ENCODE measurements at regions not wholly inside any gene's neighbourhood (a gene's known extent, or its start where the extent isn't known, plus 50 kb on each side); places are given as distances from the start of the nearest gene placed in this dataset.

- TF ChIP-seq ZBTB7A (IDR thresholded peaks at IDR 0.05; ENCODE audit: low read depth) (no peak), FOXM1 (IDR thresholded peaks at IDR 0.05; ENCODE audit: borderline replicate concordance, low read depth) (no peak), CREB1 (IDR thresholded peaks at IDR 0.05; ENCODE audit: low read depth) (no peak), YY1 (IDR thresholded peaks at IDR 0.05; ENCODE audit: low read depth) (no peak), TAF1 (IDR thresholded peaks at IDR 0.05; ENCODE audit: low read depth) (no peak), USF1 (IDR thresholded peaks at IDR 0.05) (no peak), EGR1 (IDR thresholded peaks at IDR 0.05) (no peak), RAD21 (IDR thresholded peaks at IDR 0.05; ENCODE audit: low read depth) (no peak), NFIC (IDR thresholded peaks at IDR 0.05) (no peak), CEBPB (IDR thresholded peaks at IDR 0.05) (no peak), MAX (IDR thresholded peaks at IDR 0.05) (no peak), TCF12 (IDR thresholded peaks at IDR 0.05; ENCODE audit: low read depth) (no peak), TEAD4 (IDR thresholded peaks at IDR 0.05) (no peak), EP300 (IDR thresholded peaks at IDR 0.05; ENCODE audit: borderline replicate concordance) (no peak), REST (IDR thresholded peaks at IDR 0.05; ENCODE audit: low read depth) (no peak)
These were observed 263.0 kb upstream of the FBXL7 start for GRCh38 chr5:15236911-15237508.

- TF ChIP-seq EP300 (IDR thresholded peaks at IDR 0.05; ENCODE audit: borderline replicate concordance), result no peak
- no peak for TF ChIP-seq NFIC (IDR thresholded peaks at IDR 0.05)
- no peak for TF ChIP-seq TCF12 (IDR thresholded peaks at IDR 0.05; ENCODE audit: low read depth)
- TF ChIP-seq TEAD4 (IDR thresholded peaks at IDR 0.05), result no peak
- TF ChIP-seq YY1 (IDR thresholded peaks at IDR 0.05; ENCODE audit: low read depth), result no peak
- no peak for TF ChIP-seq CREB1 (IDR thresholded peaks at IDR 0.05; ENCODE audit: low read depth)
- no peak for TF ChIP-seq MAX (IDR thresholded peaks at IDR 0.05)
- no peak for TF ChIP-seq EGR1 (IDR thresholded peaks at IDR 0.05)
- no peak for TF ChIP-seq RAD21 (IDR thresholded peaks at IDR 0.05; ENCODE audit: low read depth)
- no peak for TF ChIP-seq REST (IDR thresholded peaks at IDR 0.05; ENCODE audit: low read depth)
- TF ChIP-seq CEBPB (IDR thresholded peaks at IDR 0.05), result no peak
- no peak for TF ChIP-seq ZBTB7A (IDR thresholded peaks at IDR 0.05; ENCODE audit: low read depth)
- no peak for TF ChIP-seq FOXM1 (IDR thresholded peaks at IDR 0.05; ENCODE audit: borderline replicate concordance, low read depth)
- TF ChIP-seq TAF1 (IDR thresholded peaks at IDR 0.05; ENCODE audit: low read depth), result no peak
- no peak for TF ChIP-seq USF1 (IDR thresholded peaks at IDR 0.05)
These were observed 265.1 kb upstream of the FBXL7 start for GRCh38 chr5:15234911-15235310.

- TF ChIP-seq ZBTB7A (IDR thresholded peaks at IDR 0.05; ENCODE audit: low read depth) (no peak), RAD21 (IDR thresholded peaks at IDR 0.05; ENCODE audit: low read depth) (no peak), NFIC (IDR thresholded peaks at IDR 0.05) (no peak), MAX (IDR thresholded peaks at IDR 0.05) (no peak), TCF12 (IDR thresholded peaks at IDR 0.05; ENCODE audit: low read depth) (no peak), EP300 (IDR thresholded peaks at IDR 0.05; ENCODE audit: borderline replicate concordance) (no peak), CREB1 (IDR thresholded peaks at IDR 0.05; ENCODE audit: low read depth) (no peak), YY1 (IDR thresholded peaks at IDR 0.05; ENCODE audit: low read depth) (no peak), REST (IDR thresholded peaks at IDR 0.05; ENCODE audit: low read depth) (no peak)
These were observed 265.6 kb upstream of the FBXL7 start for GRCh38 chr5:15234366-15234765.

GRCh38 chr5:15233566-15233965 lies 266.4 kb upstream of the FBXL7 start:
- TF ChIP-seq YY1 (IDR thresholded peaks at IDR 0.05; ENCODE audit: low read depth) (no peak), NFIC (IDR thresholded peaks at IDR 0.05) (no peak)

All from Ishikawa (cell line).